GM19468 (cell line): ENCODE measurements at regions not wholly inside any gene's neighbourhood (a gene's known extent, or its start where the extent isn't known, plus 50 kb on each side); places are given as distances from the start of the nearest gene placed in this dataset.

Experiments used
- ATAC-seq: cut with Tn5 transposase; IDR thresholded peaks from one replicate; pipeline ENCODE4 v1.9.1; 2021; ENCODE audit warnings: mild to moderate bottlenecking, moderate library complexity, moderate number of reproducible peaks; ENCODE audit not compliant: unreplicated experiment; ENCODE audit errors: extremely low read depth

DNA sequence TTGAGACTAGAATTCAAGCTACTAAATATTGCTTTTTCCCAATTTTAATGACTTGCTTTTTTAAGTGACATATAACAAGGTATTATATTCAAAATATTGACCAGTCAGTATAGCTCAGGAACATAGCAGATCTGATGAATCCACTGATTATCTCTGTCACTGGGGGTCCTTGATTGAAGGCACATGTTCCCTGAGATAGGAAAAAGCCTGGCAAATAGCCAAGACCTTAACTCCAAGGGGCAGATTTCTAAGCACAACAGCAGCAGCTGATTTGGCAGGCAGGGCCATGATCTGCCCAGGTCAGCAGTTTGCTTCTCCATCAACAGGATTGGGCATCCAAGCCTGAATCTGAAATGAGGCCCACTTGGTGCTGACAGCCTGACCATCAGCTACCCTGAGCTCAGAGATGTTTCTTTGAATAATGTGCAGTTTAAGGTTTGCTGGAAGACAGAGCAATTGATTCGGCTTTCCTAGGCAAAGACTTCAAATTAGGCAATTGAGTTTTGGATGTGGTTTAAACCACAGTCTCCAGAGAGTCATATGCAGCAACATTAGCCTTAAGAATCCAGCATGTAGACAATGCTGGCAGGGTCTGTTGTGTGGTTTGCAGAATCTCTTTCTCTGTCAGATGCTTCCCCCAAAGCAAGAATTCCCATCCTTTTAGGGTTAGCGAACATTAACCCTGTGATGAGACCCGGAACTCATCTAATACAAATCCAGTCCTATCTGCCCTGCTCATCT is 352.6 kb downstream of the ADRA2A start:
- ATAC-seq: no peak

DNA sequence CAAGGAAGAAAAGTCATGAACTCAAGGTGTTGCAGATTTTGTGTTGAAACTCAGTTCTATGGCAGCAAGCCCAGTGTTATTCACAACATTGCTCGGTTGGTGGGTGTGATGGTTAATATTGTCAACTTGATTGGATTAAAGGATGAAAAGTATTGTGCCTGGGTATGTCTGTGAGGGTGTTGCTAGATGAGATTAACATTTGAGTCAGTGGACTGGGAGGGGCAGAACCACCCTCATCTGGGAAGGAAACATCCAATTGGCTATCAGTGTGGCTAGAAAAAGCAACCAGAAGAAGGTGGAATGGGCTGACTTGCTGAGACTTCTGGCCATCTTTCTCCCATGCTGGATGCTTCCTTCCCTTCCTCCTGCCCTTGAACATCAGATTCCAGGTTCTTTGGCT is 353.2 kb downstream of the ADRA2A start:
- no peak for ATAC-seq

GRCh38 chr10:111432588-111432987 is 355.8 kb downstream of the ADRA2A start:
- ATAC-seq: no peak

DNA sequence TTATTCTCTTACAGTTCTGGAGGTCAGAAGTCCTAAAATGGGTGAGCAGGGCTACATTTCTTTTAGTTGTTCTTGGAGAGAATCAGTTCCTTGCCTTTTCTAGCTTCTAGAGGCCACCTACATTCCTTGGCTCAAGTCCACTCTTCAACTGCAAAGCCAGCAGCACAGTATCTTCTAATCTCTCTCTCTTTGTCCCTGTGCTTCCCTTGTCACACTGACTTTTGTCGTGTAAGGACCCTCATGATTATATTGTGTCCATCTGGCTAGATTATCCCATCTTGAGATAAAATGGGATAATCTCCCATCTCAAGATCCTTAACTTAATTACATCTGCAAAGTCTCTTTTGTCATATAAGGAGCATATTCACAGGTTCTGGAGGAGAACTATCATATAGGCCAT is 359.0 kb downstream of the ADRA2A start:
- ATAC-seq: no peak

- ATAC-seq: no peak
Measured at GRCh38 chr10:111439034-111439842, 362.4 kb downstream of the ADRA2A start.

- no peak for ATAC-seq
Measured at GRCh38 chr10:111440501-111440900, 363.7 kb downstream of the ADRA2A start.

- no peak for ATAC-seq
Measured at GRCh38 chr10:111445667-111446066, 368.8 kb downstream of the ADRA2A start.

GRCh38 chr10:111446966-111447365 is 370.1 kb downstream of the ADRA2A start:
- no peak for ATAC-seq

DNA sequence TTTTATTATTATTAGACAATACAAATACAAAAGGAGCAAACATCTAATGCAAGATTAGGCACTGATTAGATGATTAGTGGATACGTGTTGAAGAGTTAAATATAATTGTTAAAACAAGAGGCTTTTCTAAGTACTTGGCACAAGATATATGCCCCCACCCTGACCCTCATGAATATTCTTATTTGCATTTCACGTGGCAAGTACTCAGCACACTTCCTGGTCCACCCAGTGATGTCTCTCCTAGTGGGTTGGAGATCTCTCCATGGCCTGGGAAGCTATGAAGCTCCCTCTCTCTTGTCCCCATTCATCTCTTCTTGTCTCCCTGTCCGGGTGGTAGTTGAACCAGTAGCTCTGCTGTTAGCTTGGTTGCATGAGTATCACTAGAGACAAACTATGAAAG is 375.3 kb downstream of the ADRA2A start:
- ATAC-seq: no peak

DNA sequence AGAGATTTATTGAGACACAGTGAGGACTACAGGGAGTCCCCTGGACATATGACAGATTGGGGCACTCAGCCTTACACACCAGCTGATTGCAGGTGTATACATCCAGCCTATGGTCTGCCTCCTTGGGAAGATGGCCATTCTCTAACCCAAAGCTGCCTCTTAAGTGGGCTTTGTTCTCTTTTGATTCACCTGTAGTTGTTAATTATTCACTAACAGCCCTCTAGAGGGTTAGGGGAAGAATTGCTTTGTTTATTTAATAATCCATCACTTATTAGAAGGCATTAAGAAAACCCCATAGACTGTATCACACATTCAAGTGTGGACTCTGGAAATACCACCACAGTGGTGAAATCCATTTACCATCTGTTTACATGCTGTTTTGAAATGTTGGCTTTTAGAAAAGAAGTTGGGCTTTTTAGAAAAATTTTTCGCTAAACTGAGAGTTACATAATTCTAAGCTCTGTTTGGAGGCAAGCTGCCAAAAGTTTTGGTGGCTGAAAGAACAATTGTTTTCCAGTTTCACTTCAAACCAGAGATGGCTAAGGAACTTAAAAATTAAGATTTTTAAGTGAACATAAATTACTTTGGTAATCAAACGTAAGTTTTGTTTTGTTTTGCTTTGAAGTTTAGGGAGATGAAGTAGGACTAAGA is 379.1 kb downstream of the ADRA2A start:
- no peak for ATAC-seq

- no peak for ATAC-seq
Measured at GRCh38 chr10:111458256-111458655, 381.4 kb downstream of the ADRA2A start.

- no peak for ATAC-seq
Measured at GRCh38 chr10:111459967-111460366, 383.1 kb downstream of the ADRA2A start.

GRCh38 chr10:111472445-111472844 is 395.6 kb downstream of the ADRA2A start:
- ATAC-seq: no peak

DNA sequence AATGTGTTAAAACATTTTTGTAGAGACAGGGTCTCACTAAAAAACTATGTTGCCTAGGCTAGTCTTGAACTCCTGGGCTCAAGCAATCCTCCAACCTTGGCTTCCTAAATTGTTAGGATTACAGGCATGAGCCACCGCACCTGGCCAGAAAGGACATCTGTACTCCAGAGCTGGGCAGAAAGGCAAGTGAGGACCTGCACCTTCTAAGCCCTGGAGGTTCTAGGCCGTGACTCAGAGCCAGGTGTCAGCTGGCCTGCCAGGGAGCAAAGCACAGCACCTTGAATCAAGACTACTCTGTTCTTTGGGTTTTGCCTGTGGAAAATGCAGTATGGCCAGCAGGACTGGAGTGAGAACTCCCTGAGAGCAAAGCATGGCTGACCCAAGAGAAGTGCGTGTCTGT is 396.5 kb downstream of the ADRA2A start:
- no peak for ATAC-seq

DNA sequence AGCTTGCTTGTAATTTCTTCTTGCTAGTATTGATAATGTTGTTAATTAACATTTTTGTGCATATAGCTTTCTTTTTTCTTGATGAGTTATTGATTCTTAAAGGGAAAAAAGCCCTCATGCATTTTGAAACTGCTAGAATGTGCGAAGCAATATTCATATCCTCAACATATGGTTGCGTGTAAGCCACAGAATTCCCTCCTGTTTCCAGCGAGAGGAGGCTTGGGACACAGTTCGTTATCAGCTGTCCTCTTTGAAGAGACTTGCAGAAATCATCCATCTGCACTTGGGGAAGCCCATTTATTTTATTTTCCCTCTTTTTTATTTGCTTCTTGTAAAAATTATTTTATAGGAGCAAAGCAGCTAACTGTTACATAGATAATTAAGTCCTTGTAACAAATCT is 398.0 kb downstream of the ADRA2A start:
- ATAC-seq: no peak

DNA sequence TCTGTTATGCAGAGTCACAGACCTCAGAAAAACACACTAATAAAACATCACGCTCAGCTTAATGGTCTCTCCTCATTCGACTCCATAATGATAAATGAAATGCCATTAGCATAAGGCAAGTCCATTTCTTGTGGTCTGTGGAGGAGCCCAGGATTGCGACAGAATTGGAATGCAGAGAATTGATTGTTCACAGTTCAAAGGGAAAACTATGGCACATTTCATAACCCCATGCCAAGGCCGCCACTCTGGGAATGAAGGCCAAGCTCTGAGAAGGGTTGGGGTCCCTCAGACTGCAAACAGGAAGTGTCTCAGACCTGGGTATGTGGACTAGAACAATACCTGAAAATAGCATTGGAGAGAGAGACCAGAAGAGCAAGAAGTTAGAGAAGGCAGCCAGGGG is 398.9 kb downstream of the ADRA2A start:
- no peak for ATAC-seq

- no peak for ATAC-seq
Measured at GRCh38 chr10:111478651-111479050, 401.8 kb downstream of the ADRA2A start.

GRCh38 chr10:111479966-111480365 is 403.1 kb downstream of the ADRA2A start:
- no peak for ATAC-seq

DNA sequence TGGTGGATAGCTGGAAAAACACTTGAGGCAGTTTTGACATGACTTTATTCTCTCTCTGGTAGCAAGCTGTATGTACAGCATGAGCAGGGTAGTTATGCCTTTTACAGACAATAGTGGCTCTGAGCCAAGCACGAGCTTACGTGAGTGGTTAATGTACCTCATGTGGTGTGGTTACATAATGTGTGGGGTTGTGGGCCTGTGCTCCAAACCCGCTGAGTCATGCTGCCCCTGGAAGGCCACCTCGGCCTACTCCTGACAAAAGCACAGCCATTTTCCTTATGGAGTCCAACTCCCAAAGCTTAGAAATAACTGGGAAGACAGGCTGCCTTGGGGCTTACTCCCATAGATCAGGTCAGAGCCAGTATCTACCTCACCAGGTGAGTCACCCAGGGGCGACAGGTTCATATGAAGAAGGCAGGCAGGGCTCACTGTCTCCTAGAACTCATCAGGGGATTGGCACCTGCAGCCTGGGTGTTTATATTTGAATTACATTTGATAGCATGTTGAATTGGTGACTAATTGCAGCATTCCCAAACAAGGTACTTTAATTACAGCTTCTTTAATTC is 404.5 kb downstream of the ADRA2A start:
- ATAC-seq: no peak

DNA sequence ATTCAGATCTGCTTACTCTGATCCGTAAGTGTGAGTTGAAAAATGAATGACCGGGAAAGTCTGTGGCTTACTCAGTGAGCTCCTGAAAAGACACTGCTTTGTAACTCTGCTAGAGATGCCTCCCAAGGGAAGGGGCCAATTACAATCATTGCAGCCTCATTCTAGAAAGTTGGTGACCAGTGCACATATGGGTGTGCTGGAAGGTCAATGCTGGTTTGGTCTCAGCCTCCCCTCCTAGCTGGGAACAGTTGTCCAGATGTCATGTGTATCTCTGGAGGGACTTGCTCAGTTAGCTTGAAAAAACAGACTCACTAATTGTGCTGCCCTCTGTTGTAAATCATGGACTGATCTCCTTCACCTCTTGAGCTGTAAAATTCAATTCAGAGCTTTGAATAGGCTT is 405.0 kb downstream of the ADRA2A start:
- no peak for ATAC-seq
